HCT116 (cell line): ENCODE measurements at regions not wholly inside any gene's neighbourhood (a gene's known extent, or its start where the extent isn't known, plus 50 kb on each side); places are given as distances from the start of the nearest gene placed in this dataset.

Experiments
- EZH2 ChIP-seq: fragments of 200-600 bp; sonication (generic); IDR thresholded peaks from 2 replicates; pipeline ENCODE4 v1.6.1; 2017; ENCODE audit warnings: antibody characterized with exemption, mixed run types
- POLR2A ChIP-seq: IDR thresholded peaks from 2 replicates; pipeline ENCODE4 v1.7.0; 2011; ENCODE audit warnings: borderline replicate concordance; ENCODE audit not compliant: insufficient read depth, insufficient read length; ENCODE audit errors: extremely low read depth
- TF ChIP-seq, protein P1 (sequence below): IDR thresholded peaks from 2 replicates; pipeline ENCODE4 v1.6.1; 2012; ENCODE audit warnings: low read depth
- TF ChIP-seq, protein P2 (sequence below), 3 experiments: fragments of 200-600 bp in 1 of 3; sonication (generic) in 1 of 3; IDR thresholded peaks in 2 of 3; conservative IDR thresholded peaks in 1 of 3; 2 replicates each; pipeline ENCODE4 v1.5.1; 2012 to 2017; ENCODE audit warnings: low read depth in 2 of 3, low read length in 2 of 3, antibody characterized with exemption in 1 of 3, borderline replicate concordance in 1 of 3, control low read depth in 1 of 3, mild to moderate bottlenecking in 1 of 3, mixed read lengths in 1 of 3, mixed run types in 1 of 3, moderate library complexity in 1 of 3; ENCODE audit not compliant: insufficient read depth in 1 of 3

DNA sequence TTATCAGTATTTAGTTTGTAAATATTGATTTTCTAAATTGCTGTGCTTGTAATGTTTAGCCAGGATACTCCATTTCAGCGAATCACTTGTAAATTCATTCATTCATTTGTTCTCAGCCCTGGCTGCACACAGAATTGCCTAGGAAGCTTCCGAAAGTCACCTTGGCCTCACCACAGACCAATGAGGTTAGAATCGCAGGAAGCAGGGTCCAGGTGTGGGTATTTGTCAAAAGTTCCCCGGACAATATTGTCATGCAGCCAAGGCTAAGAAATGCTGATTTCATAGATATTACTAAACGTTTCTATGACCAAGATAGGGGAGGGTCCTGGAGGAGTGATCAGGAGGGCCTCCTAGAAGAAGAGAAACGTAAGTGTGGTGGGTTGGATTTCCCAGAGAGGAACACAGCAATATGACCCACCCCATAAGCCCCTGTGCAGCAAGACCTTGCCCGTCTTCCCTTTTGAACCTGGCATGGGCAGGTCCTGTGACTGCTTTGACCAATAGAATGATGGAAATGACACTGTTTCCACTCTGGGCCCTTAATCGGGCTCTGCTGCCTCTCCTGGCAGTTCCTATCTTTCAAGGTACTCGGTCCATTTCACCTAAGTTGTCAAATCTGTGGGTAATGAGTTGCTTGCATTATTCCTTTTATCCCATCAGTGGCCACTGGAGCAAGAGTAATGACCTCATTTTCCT lies 238.7 kb downstream of the FOXL1 start:
- no peak for TF ChIP-seq POLR2A
- TF ChIP-seq, protein P1, sequence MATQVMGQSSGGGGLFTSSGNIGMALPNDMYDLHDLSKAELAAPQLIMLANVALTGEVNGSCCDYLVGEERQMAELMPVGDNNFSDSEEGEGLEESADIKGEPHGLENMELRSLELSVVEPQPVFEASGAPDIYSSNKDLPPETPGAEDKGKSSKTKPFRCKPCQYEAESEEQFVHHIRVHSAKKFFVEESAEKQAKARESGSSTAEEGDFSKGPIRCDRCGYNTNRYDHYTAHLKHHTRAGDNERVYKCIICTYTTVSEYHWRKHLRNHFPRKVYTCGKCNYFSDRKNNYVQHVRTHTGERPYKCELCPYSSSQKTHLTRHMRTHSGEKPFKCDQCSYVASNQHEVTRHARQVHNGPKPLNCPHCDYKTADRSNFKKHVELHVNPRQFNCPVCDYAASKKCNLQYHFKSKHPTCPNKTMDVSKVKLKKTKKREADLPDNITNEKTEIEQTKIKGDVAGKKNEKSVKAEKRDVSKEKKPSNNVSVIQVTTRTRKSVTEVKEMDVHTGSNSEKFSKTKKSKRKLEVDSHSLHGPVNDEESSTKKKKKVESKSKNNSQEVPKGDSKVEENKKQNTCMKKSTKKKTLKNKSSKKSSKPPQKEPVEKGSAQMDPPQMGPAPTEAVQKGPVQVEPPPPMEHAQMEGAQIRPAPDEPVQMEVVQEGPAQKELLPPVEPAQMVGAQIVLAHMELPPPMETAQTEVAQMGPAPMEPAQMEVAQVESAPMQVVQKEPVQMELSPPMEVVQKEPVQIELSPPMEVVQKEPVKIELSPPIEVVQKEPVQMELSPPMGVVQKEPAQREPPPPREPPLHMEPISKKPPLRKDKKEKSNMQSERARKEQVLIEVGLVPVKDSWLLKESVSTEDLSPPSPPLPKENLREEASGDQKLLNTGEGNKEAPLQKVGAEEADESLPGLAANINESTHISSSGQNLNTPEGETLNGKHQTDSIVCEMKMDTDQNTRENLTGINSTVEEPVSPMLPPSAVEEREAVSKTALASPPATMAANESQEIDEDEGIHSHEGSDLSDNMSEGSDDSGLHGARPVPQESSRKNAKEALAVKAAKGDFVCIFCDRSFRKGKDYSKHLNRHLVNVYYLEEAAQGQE, result no peak
- TF ChIP-seq, protein P2, sequence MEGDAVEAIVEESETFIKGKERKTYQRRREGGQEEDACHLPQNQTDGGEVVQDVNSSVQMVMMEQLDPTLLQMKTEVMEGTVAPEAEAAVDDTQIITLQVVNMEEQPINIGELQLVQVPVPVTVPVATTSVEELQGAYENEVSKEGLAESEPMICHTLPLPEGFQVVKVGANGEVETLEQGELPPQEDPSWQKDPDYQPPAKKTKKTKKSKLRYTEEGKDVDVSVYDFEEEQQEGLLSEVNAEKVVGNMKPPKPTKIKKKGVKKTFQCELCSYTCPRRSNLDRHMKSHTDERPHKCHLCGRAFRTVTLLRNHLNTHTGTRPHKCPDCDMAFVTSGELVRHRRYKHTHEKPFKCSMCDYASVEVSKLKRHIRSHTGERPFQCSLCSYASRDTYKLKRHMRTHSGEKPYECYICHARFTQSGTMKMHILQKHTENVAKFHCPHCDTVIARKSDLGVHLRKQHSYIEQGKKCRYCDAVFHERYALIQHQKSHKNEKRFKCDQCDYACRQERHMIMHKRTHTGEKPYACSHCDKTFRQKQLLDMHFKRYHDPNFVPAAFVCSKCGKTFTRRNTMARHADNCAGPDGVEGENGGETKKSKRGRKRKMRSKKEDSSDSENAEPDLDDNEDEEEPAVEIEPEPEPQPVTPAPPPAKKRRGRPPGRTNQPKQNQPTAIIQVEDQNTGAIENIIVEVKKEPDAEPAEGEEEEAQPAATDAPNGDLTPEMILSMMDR (IDR thresholded peaks at IDR 0.05 in 2 of 3, conservative IDR thresholded peaks at IDR 0.05 in 1 of 3; ENCODE audit: borderline replicate concordance in 1 of 3, insufficient read depth in 1 of 3, low read depth in 2 of 3, low read length in 2 of 3), result no peak
- no peak for TF ChIP-seq EZH2
